Activated CD4-positive, alpha-beta T cell treated with anti-CD3 and anti-CD28 coated beads for 24 hours (primary cell): ENCODE measurements at regions not wholly inside any gene's neighbourhood (a gene's known extent, or its start where the extent isn't known, plus 50 kb on each side); places are given as distances from the start of the nearest gene placed in this dataset.
"Not testable (repeated sequence)": the region's sequence is repeated elsewhere in the genome, so short reads cannot be mapped to it uniquely, and the experiment has no call there.

Source experiments
- DNase-seq, 2 donors: peaks; one replicate each; pipeline ENCODE4 v3.0.0-alpha.2; 2020; ENCODE audit warnings: low read depth in 2 of 2

DNA sequence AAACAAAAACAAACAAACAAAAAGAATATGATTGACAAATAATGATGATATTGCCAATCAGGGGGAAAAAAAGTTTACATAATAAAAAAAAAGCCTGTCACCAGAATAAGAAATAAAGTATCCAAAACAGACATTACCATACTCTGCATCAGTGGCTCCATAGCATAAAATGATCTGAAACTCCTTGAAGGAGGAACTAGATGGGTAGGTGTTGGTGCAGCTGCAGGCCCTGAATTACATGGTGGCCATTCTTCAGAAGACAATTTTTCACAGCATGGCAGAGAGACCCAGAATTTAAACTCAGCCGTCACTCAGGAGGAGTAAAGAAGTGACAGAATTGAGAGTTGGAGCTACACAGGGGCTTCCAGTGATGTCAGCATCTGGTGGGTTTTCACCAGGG is 60.2 kb downstream of the GLUL start:
- no peak for DNase-seq

DNA sequence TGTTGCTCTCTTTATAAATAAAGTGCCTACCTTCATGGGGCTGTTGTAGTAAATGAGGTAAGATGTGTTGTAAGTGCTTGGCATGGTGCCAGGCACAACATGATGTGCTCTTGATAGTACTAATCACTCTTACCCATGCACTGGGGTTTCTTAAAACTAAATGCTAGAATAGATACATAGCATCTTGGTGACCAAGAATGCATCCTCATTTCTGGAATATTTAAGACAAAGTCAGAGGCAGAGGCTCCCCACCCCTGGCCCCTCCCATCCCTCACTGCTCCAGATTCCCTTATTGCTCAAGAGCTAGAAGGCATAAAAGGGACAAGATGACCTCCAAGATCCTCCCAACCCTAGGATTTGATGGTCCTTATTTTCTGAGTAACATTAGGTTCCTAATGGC is 61.3 kb downstream of the GLUL start:
- DNase-seq: no peak

DNA sequence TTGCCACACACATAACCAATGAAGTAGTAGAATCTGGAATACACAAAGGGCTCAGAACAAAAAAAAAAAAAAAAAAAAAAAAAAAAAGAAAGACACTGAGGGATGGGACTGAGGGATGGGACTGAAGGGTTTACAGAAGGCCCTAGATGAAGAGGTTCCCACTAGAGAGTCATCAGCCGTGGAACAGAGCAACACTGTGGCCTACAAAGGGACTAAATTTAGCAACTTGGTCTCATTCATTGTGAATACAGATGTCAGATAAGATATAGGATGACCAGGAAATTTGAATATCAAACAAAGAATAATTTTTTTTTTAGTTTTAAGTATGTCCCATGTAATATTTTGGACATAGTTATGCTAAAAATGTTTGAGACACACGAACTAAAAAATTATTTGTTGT is 62.1 kb downstream of the GLUL start:
- no peak for DNase-seq

DNA sequence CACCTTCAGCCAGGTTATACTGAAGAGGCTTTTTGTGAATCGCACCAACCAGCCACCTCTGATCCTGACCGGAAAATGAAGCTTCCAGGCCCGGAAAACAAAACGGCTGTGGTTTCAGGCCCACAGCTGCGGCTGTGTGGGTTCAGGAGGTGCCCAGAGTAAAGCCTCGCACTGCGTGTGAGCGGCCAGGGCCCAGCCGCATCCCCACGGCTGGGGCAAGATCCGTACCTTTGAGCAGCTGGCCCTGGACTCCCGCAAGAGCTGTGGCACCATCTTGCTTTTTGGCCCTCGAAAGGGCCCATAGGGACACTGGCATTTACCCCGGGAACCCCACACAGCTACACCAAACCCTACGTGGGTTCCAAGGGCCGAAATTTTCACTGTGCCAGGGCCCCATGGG is 63.0 kb downstream of the GLUL start:
- no peak for DNase-seq

DNA sequence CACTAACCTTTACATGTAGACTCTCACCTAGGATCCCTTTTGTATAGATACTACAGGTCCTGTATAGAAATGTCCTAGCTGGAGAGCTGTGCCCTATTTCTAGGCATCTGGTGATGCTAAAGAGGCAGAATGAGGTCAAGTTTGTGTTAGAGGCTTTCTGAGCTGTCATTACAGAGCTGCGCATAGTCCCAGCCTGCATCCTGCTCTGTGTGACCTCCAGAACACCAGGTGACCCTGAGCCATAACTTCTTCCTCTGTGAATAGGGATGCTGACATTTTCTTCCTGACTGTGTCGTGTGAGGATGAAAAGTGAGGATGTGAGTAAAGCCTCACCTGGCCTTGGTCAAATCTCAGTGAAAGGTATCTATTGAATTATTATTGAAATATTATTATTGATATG is 66.3 kb downstream of the GLUL start:
- DNase-seq: no peak

DNA sequence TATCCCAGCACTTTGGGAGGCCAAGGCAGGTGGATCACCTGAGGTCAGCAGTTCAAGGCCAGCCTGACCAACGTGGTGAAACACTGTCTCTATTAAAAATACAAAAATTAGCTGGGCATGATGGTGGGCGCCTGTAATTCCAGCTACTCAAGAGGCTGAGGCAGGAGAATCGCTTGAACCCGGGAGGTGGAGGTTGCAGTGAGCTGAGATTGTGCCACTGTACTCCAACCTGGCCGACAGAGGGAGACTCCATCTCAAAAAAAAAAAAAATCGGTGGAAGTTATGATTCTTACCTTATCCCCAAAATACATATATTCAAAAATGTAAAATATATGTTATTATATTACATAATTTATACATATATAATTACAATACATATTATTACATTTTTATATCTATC is 70.1 kb downstream of the GLUL start:
- DNase-seq: not testable (repeated sequence)

DNA sequence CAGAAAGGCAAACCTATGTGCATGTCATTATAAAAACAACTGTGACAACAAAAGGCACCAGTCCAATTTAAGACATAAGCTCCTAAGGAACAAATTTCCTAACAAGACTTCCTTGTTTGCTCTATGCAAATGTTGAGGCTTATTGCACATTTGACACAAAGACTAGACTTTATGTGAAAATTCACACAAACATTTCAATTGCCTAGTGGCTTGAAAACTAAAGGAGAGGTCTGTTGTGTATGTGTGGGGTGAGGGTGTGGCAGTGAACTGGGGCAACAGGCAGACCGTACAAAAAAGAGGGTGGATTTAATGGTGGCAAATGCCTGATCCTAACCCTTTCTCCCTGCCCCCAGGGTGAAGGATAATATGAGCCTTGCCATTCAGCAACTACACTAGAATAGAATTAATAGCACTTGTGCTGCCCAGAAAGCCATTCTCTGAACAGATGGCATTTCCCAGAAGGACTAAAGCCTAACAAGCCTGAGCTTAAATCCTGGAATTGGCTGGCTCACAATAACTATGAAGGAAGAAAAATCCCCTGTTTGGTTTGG is 73.9 kb downstream of the GLUL start:
- no peak for DNase-seq

DNA sequence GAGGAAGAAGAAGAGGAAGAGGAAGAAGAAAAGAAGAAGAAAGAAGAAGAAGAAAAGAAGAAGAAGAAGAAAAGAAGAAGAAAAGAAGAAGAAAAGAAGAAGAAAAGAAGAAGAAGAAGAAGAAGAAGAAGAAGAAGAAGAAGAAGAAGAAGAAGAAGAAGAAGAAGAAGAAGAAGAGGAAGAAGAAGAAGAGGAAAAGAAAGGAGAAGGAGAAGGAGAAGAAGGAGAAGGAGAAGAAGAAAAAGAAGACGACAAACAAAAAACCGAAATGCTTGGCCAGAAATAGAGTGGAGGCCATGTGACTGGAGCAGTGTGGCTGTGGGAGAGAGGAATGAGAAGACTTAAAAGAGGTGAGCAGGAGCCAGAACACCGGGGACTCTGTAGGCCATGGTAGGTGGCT is 75.1 kb downstream of the GLUL start:
- DNase-seq: not testable (repeated sequence)

DNA sequence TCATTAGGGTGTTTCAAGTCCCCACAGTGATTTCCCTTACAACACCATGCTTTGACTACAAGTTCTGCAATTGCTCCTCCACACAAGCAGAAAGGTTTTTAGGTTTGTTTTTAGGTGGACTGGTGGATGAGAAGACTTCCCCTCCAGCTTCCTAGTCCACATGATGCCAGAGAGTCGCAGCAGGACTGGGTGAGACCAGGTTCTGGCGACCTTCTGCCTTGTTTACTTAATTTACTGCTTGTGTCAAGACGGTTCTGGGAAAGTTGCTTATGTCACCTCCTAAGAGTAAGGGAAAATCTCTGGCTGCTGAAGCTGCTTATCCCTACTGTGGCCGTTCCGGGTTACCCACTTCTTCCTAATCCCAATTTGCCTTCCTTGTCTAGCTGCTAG is 76.4 kb downstream of the GLUL start:
- DNase-seq: no peak

DNA sequence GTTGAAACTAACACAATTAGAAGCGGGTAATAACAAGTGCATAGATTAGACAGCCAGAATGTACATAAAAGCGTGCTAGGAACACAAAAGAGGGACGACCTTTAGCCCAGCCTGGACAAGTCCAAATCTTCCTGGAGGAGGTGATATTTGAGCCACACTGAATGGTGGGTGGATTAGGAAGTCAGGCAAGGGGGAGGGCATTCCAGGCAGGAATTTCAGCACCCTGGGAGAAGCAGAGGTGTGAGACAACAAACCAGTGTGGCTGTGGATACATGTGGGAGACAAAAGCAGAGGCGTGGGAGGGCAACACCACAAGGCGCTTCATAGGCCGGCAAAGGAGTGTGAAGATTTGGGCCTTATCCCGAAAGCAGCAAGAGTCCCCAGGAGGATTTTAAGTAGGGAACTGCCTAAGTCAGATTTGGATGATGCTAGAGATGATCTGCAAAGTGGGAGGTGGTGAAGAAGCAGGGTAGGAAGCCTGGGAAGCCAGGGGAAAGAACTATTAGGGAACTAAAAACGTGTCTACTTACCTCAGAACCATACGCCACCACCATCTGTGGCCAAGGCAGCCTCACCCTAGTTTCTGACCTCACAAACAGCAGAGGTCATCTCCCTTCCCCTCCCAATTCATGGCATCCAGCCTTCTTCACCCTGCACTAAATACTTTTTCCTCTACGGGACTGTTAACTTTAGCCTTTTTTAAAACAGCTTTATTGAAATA is 81.8 kb downstream of the GLUL start:
- DNase-seq: no peak

DNA sequence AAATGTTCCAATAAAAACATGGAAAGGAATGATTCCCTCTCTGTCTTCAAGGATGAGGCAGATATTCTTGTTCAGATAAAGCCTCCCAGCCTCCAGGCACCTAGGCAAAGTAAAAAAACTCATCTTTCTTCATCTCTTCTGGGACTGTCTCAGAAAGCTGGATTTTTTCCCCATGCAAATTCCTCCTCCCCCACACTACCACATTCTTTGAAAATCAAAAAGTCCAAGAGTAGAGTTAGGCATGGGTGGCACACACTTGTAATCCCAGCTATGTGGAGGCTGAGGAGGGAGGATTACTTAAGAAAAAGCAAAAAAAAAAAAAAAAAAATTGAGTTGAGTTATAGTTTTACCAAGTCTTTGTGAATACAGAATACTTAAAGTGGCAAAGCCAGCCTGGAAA is 82.8 kb downstream of the GLUL start:
- no peak for DNase-seq

DNA sequence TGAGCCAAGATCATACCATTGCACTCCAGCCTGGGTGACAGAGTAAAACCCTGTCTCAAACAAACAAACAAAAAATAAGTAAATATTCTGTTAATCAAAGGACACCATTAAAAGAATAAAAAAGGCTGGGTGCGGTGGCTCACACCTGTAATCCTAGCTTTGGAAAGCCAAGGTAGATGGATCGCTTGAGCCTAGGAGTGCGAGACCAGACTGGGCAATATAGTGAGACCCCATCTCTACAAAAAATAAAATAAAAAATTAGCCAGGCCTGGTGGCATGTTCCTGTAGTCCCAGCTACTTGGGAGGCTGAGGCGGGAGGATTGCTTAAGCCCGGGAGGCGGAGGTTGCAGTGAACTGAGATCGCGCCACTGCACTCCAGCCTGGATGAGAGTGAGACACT is 84.1 kb downstream of the GLUL start:
- DNase-seq: not testable (repeated sequence)

DNA sequence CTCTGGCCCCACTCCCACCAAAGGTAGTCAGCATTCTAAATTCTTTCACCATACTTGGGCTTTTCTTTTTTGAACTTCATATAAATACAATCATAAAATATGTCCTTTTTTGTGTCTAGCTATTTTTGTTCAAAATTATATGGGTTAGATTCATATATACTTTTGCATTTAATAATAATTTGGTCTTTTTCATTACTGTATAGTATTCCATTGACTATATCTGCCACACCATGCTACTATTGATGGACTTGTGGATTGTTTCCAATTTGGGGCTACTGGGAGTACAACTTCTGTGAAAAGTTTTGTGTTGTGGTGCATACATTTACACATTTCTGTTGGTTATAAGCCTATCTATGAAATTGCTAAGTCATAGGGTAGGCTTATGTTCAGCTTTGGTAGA is 85.7 kb downstream of the GLUL start:
- DNase-seq: no peak

DNA sequence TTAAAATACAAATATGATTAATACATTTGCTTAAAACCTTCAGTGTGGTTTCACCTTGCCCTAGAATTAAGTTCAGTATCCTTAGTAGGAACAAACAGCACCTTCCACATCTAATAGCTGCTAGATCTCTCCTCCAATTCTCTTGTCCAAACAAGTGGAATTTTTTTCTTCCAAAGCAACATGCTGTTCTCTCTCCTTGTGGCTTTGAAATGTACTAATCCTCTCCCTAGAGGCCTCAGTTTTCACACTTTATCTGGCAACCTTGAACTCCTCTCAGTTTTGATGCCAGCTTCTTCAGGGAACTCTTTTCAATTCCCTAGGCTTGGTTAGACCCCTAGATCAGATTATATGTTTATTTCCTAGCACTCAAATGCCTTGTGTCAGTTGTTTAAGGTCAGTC is 87.0 kb downstream of the GLUL start:
- no peak for DNase-seq

DNA sequence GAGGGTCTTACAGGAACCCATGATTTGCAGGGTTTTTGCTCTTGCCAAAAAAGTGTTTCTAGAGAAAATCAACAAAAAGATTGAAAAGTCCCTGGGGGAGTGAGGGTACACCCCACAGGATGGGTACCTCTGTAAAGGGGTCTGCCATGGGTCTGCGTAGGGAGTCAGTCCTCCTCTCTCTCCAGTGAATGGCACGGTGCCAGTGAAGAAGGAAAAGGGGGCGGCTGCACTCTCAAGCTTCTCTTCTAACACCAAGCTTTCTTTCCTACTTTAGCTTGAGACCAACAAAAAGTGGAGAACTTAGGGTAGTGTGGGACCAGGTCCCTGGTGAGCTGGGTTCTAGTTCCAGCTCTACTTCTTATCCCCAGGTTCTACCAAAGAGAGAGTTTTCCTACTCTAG is 87.4 kb downstream of the GLUL start:
- no peak for DNase-seq

DNA sequence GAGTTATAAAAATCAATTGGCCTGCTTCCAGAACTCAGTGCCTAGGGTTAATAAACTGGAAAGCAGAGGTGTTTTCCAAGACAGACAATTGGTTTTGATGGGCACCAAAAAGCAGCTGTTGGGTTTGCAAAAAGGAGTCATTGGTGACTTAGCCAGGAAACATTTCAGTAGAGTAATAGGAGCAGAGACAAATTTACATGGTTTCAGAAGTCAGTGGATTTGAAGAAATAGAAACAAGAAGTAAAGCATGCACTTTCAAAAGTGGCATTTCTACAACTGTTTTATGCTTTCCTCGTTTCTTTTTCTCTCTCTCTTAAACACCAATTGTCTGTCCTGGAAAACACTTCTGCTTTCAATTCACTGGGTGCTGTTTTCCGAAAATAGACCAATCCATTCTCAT is 87.8 kb downstream of the GLUL start:
- DNase-seq: no peak

DNA sequence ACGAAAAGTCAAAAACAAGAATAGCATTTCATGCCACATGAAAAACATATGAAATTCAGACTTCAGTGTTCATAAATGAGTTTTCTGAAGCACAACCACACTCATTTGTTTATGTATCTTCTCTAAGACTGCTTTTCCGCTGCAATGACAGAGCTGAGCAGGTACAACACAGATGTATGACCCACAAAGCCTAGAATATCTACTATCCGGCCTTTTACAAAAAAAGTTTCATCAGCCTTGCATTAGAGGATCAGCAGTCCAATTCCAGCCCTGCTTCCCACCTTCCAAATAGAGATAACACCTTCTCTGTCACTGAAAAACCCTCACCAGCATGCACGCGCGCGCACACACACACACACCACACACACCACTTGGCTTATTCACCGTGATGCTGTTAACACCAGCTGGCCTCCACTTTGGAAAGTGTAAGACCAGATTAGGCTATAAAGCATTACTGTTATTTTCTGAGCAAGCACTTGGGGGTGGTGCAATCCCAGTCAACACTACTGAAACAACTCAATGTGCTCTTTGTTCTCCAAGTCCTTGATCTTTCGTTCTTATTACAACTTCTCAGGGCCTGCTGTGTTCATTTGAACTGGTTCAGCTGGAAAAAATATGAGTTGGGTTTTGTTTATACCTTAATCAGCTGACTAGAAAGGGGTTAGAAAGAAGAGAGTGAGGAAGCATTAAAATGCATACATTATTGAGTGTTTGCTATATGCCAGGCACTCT is 90.0 kb downstream of the GLUL start:
- DNase-seq: no peak

DNA sequence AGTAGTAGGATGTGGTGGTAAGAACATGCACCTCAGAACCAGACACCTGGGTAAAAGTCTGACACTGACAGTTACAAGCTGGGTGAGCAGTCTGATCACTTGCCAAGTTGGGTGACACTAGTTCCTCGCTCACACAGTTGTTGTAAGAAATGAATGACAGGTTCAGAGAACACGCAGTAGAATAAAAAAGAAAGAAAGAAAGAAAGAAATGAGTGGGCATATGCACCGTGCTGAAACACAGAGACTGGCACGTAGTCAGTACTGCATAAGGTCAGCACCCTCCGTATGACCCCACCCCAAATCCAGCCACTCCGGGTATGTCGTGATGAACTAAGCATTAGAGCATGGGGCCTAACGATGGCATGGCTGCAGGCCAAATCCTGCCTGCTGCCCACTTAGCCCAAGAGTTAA is 90.6 kb downstream of the GLUL start:
- DNase-seq: no peak

DNA sequence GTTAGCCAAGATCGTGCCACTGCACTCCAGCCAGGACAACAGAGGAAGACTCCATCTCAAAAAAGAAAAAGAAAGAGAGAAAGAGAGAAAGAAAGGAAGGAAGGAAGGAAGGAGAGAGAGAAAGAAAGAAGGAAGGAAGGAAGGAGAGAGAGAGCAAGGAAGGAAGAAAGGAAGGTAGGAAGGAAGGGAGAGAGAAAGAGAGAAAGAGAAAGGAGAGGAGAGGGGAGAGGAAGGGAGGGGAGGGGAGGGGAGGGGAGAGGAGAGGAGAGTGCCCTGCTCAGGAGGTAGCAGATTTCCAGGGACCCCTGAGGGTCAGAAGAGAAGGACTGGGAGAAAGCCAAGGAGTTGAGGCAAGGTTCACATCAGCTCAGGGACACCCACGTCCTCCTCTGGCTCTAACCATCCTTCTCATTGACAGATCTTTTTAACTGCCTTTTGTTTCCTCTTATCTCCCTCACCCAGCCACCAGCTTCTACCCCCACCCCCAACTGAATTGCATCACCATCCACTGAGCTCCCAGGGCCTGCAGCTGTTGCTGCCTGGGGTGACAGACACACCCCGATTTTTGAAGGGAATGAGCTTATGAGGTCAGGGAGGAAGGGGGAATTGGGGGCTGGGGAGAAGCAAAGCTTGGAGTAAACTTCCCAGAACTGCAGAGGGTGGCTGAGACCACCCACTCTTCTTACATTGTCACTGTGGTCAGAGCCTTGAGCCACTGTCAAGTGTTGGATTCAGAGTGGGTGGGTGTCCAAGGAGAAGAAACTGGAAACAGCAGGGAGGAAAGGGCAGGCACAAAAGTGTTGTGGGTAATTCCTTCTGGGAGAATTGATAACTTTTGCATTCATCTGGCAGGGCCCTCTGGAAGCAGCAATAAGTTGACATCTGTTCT is 91.6 kb downstream of the GLUL start:
- DNase-seq: no peak

DNA sequence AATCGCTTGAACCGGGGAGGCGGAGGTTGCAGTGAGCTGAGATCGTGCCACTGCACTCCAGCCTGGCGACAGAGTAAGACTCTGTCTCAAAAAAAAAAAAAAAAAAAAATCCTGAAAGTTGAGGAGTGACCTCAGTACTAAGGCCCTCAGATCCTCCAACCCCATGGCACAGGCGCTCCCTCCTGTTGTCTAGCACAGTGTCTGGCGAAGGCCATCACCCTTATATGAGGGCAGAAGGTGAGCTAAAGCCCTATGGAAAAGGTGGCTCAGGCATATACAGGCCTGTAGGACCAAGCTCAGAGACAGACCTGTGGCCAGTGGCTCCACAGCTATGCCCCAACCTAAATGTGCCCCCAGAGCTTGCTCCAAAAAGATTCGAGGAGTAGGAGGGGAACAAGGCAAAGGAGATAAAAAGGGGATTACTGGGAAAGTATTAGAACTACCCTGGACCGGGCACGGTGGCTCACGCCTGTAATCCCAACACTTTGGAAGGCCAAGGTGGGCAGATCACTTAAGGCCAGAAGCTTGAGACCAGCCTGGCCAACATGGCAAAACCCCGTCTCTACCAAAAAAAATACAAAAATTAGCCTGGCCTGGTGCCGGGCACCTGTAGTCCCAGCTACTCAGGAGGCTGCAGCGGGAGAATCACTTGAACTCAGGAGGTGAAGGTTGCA is 92.4 kb downstream of the GLUL start:
- DNase-seq: not testable (repeated sequence)

DNA sequence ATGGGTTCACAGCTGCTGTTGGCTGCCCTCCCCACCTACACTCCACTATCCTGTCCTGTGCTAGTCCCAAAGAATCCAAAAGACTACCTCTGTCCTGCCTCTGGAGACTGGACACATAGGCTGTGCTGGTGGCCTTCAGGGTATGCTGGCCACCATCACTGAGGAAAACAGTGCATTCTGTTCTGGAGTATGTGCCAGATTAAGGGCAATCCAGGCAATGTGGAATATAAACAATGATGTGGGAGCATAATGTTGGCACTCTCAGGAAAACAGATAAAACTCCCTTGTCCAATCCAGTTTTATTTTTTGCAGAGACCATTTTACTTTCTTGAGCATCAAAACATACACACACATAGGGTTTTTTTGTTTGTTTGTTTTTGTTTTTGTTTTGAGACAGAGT is 94.3 kb downstream of the GLUL start:
- DNase-seq: no peak

DNA sequence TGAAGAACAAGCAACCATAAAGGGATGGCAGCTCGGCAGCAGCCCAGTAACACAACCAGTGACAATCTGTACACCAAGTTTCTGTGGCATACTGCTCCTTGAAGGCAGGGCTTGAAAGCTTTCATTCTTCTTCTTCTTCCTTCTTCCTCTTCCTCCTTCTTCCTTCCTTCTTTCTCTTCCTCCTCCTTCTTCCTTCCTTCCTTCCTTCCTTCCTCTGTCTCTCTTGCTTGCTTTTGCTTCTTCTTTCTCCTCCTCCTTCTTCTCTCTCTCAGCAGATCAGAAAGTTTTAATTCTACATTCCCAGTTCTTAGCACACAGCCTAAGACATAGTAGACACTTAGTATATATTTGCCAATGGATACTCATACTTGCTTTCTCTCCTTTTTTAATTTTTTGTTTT is 95.9 kb downstream of the GLUL start:
- no peak for DNase-seq
